GM12875 (cell line): ENCODE measurements at regions not wholly inside any gene's neighbourhood (a gene's known extent, or its start where the extent isn't known, plus 50 kb on each side); places are given as distances from the start of the nearest gene placed in this dataset.
"Not testable (repeated sequence)": the region's sequence is repeated elsewhere in the genome, so short reads cannot be mapped to it uniquely, and the experiment has no call there.

Source experiments
- H3K4me3 ChIP-seq: one replicate; pipeline ENCODE4 v1.5.1; 2011; ENCODE audit warnings: low read depth, low read length, control low read depth
- TF ChIP-seq, protein P1 (sequence below): IDR thresholded peaks from 2 replicates; pipeline ENCODE4 v1.5.1; 2011; ENCODE audit warnings: low read depth, mild to moderate bottlenecking, control low read depth, inconsistent platforms, low read length, moderate library complexity, borderline replicate concordance; ENCODE audit not compliant: insufficient read depth

DNA sequence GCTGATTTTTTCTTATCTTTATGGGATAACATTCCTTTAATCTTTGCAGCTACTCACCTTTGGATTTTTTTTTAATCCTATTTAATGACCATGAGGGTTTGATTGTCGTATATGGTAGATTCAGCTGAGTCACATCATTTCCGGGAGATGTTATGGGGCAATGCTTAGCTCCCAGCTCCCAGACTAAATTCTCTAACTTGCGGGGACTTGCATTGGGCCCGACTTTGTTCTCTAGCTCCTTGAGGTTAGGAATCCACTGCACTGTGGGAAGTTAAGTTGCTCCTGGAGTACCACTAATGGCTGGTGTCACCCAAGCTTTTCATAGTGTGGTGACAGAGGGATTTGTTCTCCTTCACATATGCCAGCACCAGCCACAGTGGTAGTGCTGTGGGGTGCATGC, 287.4 kb downstream of the TECRL start:
- TF ChIP-seq, protein P1, sequence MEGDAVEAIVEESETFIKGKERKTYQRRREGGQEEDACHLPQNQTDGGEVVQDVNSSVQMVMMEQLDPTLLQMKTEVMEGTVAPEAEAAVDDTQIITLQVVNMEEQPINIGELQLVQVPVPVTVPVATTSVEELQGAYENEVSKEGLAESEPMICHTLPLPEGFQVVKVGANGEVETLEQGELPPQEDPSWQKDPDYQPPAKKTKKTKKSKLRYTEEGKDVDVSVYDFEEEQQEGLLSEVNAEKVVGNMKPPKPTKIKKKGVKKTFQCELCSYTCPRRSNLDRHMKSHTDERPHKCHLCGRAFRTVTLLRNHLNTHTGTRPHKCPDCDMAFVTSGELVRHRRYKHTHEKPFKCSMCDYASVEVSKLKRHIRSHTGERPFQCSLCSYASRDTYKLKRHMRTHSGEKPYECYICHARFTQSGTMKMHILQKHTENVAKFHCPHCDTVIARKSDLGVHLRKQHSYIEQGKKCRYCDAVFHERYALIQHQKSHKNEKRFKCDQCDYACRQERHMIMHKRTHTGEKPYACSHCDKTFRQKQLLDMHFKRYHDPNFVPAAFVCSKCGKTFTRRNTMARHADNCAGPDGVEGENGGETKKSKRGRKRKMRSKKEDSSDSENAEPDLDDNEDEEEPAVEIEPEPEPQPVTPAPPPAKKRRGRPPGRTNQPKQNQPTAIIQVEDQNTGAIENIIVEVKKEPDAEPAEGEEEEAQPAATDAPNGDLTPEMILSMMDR: no peak
- H3K4me3 ChIP-seq: no peak overlapping the region

DNA sequence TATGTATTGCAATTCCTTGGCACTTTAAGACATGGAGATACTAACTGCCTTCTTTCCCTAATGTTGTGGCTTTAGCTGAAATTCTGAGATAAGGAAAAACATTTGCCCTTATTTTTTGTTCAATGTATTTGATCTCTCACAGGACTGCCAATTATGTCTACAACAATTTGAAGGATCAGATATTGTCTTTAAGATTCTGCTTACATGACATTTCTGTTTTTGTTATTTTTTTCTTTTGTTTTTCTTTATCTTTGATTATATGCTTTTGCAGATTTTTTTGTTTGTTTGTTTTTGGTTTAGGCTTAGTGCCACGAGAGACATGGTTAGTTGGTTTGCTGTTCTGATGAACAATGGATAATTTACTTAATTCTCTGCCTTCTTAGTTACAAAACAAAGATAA, 303.3 kb downstream of the TECRL start:
- H3K4me3 ChIP-seq: no peak overlapping the region
- TF ChIP-seq, protein P1: no peak

DNA sequence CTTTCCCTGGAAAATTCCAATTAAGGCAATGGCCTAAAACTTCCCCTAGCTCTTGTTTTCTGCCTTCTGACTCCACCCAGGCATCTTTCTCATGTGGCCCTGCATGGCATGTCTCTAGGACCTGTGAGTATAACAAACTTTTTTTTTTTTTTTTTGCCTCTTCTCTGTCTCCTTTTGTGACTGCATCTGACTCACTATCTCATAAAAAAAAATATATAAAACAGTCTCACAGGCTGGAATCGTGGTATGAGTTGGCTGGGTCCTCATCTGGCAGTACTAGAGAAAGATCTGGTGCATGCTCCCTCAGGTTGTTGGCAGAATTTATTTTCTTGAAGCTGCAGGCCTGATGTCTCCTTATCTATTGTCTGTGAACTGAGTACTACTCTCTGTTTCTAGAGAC, 313.9 kb downstream of the TECRL start:
- TF ChIP-seq, protein P1: no peak
- no peak overlapping the region for H3K4me3 ChIP-seq

GRCh38 chr4:64079316-64079715, 329.9 kb downstream of the TECRL start:
- TF ChIP-seq, protein P1: no peak
- no peak overlapping the region for H3K4me3 ChIP-seq

DNA sequence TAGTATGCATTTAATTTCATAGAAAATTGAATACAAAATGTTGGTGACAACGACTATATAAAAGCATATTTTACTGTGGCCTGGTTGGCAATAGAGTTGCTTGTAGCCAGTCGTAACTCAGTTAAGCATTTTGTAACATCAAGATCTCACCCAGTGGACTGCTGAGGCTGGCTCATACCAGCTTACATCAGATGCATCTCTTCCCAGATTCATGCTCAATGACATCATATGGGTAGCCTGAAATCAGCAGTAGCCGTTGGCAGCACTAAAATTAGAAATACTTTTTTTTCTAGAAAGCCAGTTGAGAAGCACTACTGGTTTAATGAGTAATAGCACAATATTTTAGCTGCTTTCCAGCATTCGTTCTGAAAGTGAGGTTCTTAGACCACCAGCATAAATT, 341.2 kb downstream of the TECRL start:
- no peak overlapping the region for H3K4me3 ChIP-seq
- TF ChIP-seq, protein P1: no peak

GRCh38 chr4:64062991-64063390, 346.3 kb downstream of the TECRL start:
- H3K4me3 ChIP-seq: no peak overlapping the region
- TF ChIP-seq, protein P1: no peak

DNA sequence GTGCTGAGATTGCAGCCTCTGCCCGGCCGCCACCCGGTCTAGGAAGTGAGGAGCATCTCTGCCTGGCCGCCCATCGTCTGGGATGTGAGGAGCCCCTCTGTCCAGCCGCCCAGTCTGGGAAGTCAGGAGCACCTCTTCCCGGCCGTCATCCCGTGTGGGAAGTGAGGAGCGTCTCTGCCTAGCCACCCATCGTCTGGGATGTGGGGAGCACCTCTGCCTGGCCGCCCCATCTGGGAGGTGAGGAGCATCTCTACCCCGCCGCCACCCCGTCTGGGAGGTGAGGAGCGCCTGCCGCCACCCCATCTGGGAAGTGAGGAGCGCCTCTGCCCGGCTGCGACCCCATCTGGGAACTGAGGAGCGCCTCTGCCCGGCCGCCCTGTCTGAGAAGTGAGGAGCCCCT, 372.2 kb downstream of the TECRL start:
- H3K4me3 ChIP-seq: not testable (repeated sequence)

GRCh38 chr4:64022560-64022959, 386.7 kb downstream of the TECRL start:
- no peak overlapping the region for H3K4me3 ChIP-seq
- TF ChIP-seq, protein P1: no peak
